ENCODE measurements at regions not wholly inside any gene's neighbourhood (a gene's known extent, or its start where the extent isn't known, plus 50 kb on each side); places are given as distances from the start of the nearest gene placed in this dataset.
"Not testable (repeated sequence)": the region's sequence is repeated elsewhere in the genome, so short reads cannot be mapped to it uniquely, and the experiment has no call there.

GRCh38 chr5:165397516-165397915, 1892.1 kb downstream of the MAT2B start:
- H3K27ac ChIP-seq (ENCODE audit: insufficient read depth, low read length, poor library complexity, severe bottlenecking): no peak overlapping the region
- no peaks in the 10 kb centered on the region for H3K4me1 ChIP-seq (ENCODE audit: control insufficient read depth, insufficient read depth, low read length, poor library complexity, severe bottlenecking)
- no peaks in the 10 kb centered on the region for H3K27me3 ChIP-seq (replicated peaks; ENCODE audit: control insufficient read depth, insufficient read depth, low read length, poor library complexity, severe bottlenecking)
- no peaks in the 10 kb centered on the region for H3K9me3 ChIP-seq (ENCODE audit: control insufficient read depth, low read length)
- DNase-seq: no peak
- H3K36me3 ChIP-seq (ENCODE audit: control insufficient read depth, insufficient read depth, low read length): no peaks in the 10 kb centered on the region
- no peak overlapping the region for H3K4me3 ChIP-seq (ENCODE audit: insufficient read depth, low read depth, low read length, poor library complexity, severe bottlenecking)

- H3K9me3 ChIP-seq (ENCODE audit: control insufficient read depth, low read length): no peaks in the 10 kb centered on the region
- H3K4me1 ChIP-seq (ENCODE audit: control insufficient read depth, insufficient read depth, low read length, poor library complexity, severe bottlenecking): no peaks in the 10 kb centered on the region
- no peak overlapping the region for H3K4me3 ChIP-seq (ENCODE audit: insufficient read depth, low read depth, low read length, poor library complexity, severe bottlenecking)
- no peak for DNase-seq
- no peaks in the 10 kb centered on the region for H3K27me3 ChIP-seq (replicated peaks; ENCODE audit: control insufficient read depth, insufficient read depth, low read length, poor library complexity, severe bottlenecking)
- no peaks in the 10 kb centered on the region for H3K36me3 ChIP-seq (ENCODE audit: control insufficient read depth, insufficient read depth, low read length)
- H3K27ac ChIP-seq (ENCODE audit: insufficient read depth, low read length, poor library complexity, severe bottlenecking): no peak overlapping the region
Observed at GRCh38 chr5:165400086-165400485, 1894.7 kb downstream of the MAT2B start.

GRCh38 chr5:165404917-165405316, 1899.5 kb downstream of the MAT2B start:
- Histone ChIP-seq H3K27ac (ENCODE audit: insufficient read depth, low read length, poor library complexity, severe bottlenecking) (no peak overlapping the region), H3K27me3 (replicated peaks; ENCODE audit: control insufficient read depth, insufficient read depth, low read length, poor library complexity, severe bottlenecking) (no peaks in the 10 kb centered on the region), H3K9me3 (ENCODE audit: control insufficient read depth, low read length) (no peaks in the 10 kb centered on the region), H3K4me1 (ENCODE audit: control insufficient read depth, insufficient read depth, low read length, poor library complexity, severe bottlenecking) (no peaks in the 10 kb centered on the region), H3K4me3 (ENCODE audit: insufficient read depth, low read depth, low read length, poor library complexity, severe bottlenecking) (no peak overlapping the region), H3K36me3 (ENCODE audit: control insufficient read depth, insufficient read depth, low read length) (no peaks in the 10 kb centered on the region)
- no peak for DNase-seq

- H3K9me3 ChIP-seq (ENCODE audit: control insufficient read depth, low read length): no peaks in the 10 kb centered on the region
- no peak overlapping the region for H3K4me3 ChIP-seq (ENCODE audit: insufficient read depth, low read depth, low read length, poor library complexity, severe bottlenecking)
- H3K27ac ChIP-seq (ENCODE audit: insufficient read depth, low read length, poor library complexity, severe bottlenecking): no peak overlapping the region
- H3K27me3 ChIP-seq (replicated peaks; ENCODE audit: control insufficient read depth, insufficient read depth, low read length, poor library complexity, severe bottlenecking): no peaks in the 10 kb centered on the region
- no peak for DNase-seq
- no peaks in the 10 kb centered on the region for H3K36me3 ChIP-seq (ENCODE audit: control insufficient read depth, insufficient read depth, low read length)
- no peaks in the 10 kb centered on the region for H3K4me1 ChIP-seq (ENCODE audit: control insufficient read depth, insufficient read depth, low read length, poor library complexity, severe bottlenecking)
Observed at GRCh38 chr5:165405340-165405739, 1899.9 kb downstream of the MAT2B start.

- H3K36me3 ChIP-seq (ENCODE audit: control insufficient read depth, insufficient read depth, low read length): no peaks in the 10 kb centered on the region
- H3K27me3 ChIP-seq (replicated peaks; ENCODE audit: control insufficient read depth, insufficient read depth, low read length, poor library complexity, severe bottlenecking): no peaks in the 10 kb centered on the region
- H3K27ac ChIP-seq (ENCODE audit: insufficient read depth, low read length, poor library complexity, severe bottlenecking): no peak overlapping the region
- no peaks in the 10 kb centered on the region for H3K4me1 ChIP-seq (ENCODE audit: control insufficient read depth, insufficient read depth, low read length, poor library complexity, severe bottlenecking)
- DNase-seq: no peak
- no peaks in the 10 kb centered on the region for H3K9me3 ChIP-seq (ENCODE audit: control insufficient read depth, low read length)
- H3K4me3 ChIP-seq (ENCODE audit: insufficient read depth, low read depth, low read length, poor library complexity, severe bottlenecking): no peak overlapping the region
Observed at GRCh38 chr5:165407352-165407751, 1901.9 kb downstream of the MAT2B start.

- Histone ChIP-seq H3K4me3 (ENCODE audit: insufficient read depth, low read depth, low read length, poor library complexity, severe bottlenecking) (no peak overlapping the region), H3K4me1 (ENCODE audit: control insufficient read depth, insufficient read depth, low read length, poor library complexity, severe bottlenecking) (no peaks in the 10 kb centered on the region), H3K9me3 (ENCODE audit: control insufficient read depth, low read length) (no peaks in the 10 kb centered on the region), H3K36me3 (ENCODE audit: control insufficient read depth, insufficient read depth, low read length) (no peaks in the 10 kb centered on the region), H3K27me3 (replicated peaks; ENCODE audit: control insufficient read depth, insufficient read depth, low read length, poor library complexity, severe bottlenecking) (no peaks in the 10 kb centered on the region), H3K27ac (ENCODE audit: insufficient read depth, low read length, poor library complexity, severe bottlenecking) (no peak overlapping the region)
- no peak for DNase-seq
Observed at GRCh38 chr5:165410476-165410875, 1905.1 kb downstream of the MAT2B start.

GRCh38 chr5:165411532-165411931, 1906.1 kb downstream of the MAT2B start:
- not testable (repeated sequence) for H3K4me1 ChIP-seq (ENCODE audit: control insufficient read depth, insufficient read depth, low read length, poor library complexity, severe bottlenecking); DNase-seq; H3K27ac ChIP-seq (ENCODE audit: insufficient read depth, low read length, poor library complexity, severe bottlenecking)

GRCh38 chr5:165420493-165420892, 1915.1 kb downstream of the MAT2B start:
- no peaks in the 10 kb centered on the region for H3K9me3 ChIP-seq (ENCODE audit: control insufficient read depth, low read length)
- H3K4me1 ChIP-seq (ENCODE audit: control insufficient read depth, insufficient read depth, low read length, poor library complexity, severe bottlenecking): no peaks in the 10 kb centered on the region
- no peak overlapping the region for H3K27ac ChIP-seq (ENCODE audit: insufficient read depth, low read length, poor library complexity, severe bottlenecking)
- H3K27me3 ChIP-seq (replicated peaks; ENCODE audit: control insufficient read depth, insufficient read depth, low read length, poor library complexity, severe bottlenecking): no peaks in the 10 kb centered on the region
- H3K36me3 ChIP-seq (ENCODE audit: control insufficient read depth, insufficient read depth, low read length): no peaks in the 10 kb centered on the region
- DNase-seq: no peak
- no peak overlapping the region for H3K4me3 ChIP-seq (ENCODE audit: insufficient read depth, low read depth, low read length, poor library complexity, severe bottlenecking)

More at GRCh38 chr5:165411532-165411931, 1906.1 kb downstream of the MAT2B start:
- not testable (repeated sequence) for H3K36me3 ChIP-seq (ENCODE audit: control insufficient read depth, insufficient read depth, low read length); H3K4me3 ChIP-seq (ENCODE audit: insufficient read depth, low read depth, low read length, poor library complexity, severe bottlenecking); H3K9me3 ChIP-seq (ENCODE audit: control insufficient read depth, low read length); H3K27me3 ChIP-seq (replicated peaks; ENCODE audit: control insufficient read depth, insufficient read depth, low read length, poor library complexity, severe bottlenecking)

GRCh38 chr5:165423697-165424299, 1918.4 kb downstream of the MAT2B start:
- no peaks in the 10 kb centered on the region for H3K4me1 ChIP-seq (ENCODE audit: control insufficient read depth, insufficient read depth, low read length, poor library complexity, severe bottlenecking)
- no peaks in the 10 kb centered on the region for H3K9me3 ChIP-seq (ENCODE audit: control insufficient read depth, low read length)
- no peaks in the 10 kb centered on the region for H3K36me3 ChIP-seq (ENCODE audit: control insufficient read depth, insufficient read depth, low read length)
- H3K4me3 ChIP-seq (ENCODE audit: insufficient read depth, low read depth, low read length, poor library complexity, severe bottlenecking): no peak overlapping the region
- no peak overlapping the region for H3K27ac ChIP-seq (ENCODE audit: insufficient read depth, low read length, poor library complexity, severe bottlenecking)
- no peaks in the 10 kb centered on the region for H3K27me3 ChIP-seq (replicated peaks; ENCODE audit: control insufficient read depth, insufficient read depth, low read length, poor library complexity, severe bottlenecking)
- DNase-seq: no peak

- Histone ChIP-seq H3K27me3 (replicated peaks; ENCODE audit: control insufficient read depth, insufficient read depth, low read length, poor library complexity, severe bottlenecking) (no peaks in the 10 kb centered on the region), H3K4me1 (ENCODE audit: control insufficient read depth, insufficient read depth, low read length, poor library complexity, severe bottlenecking) (no peaks in the 10 kb centered on the region), H3K9me3 (ENCODE audit: control insufficient read depth, low read length) (no peaks in the 10 kb centered on the region), H3K27ac (ENCODE audit: insufficient read depth, low read length, poor library complexity, severe bottlenecking) (no peak overlapping the region), H3K4me3 (ENCODE audit: insufficient read depth, low read depth, low read length, poor library complexity, severe bottlenecking) (no peak overlapping the region), H3K36me3 (ENCODE audit: control insufficient read depth, insufficient read depth, low read length) (no peaks in the 10 kb centered on the region)
- DNase-seq: no peak
Observed at GRCh38 chr5:165425594-165425993, 1920.2 kb downstream of the MAT2B start.

Measured in effector memory CD4-positive, alpha-beta T cell (primary cell).